Breast epithelium (tissue), 3 donors: ENCODE measurements at regions not wholly inside any gene's neighbourhood (a gene's known extent, or its start where the extent isn't known, plus 50 kb on each side); places are given as distances from the start of the nearest gene placed in this dataset.

Experiments
- CTCF ChIP-seq, 3 donors: fragments of 450-650 bp; IDR thresholded peaks; one replicate each; pipeline ENCODE4 v1.5.1; 2016 to 2017; ENCODE audit warnings: antibody characterized with exemption in 3 of 3, mild to moderate bottlenecking in 3 of 3, moderate library complexity in 3 of 3
- POLR2A ChIP-seq: fragments of 450-650 bp; IDR thresholded peaks from one replicate; pipeline ENCODE4 v1.6.1; 2016; ENCODE audit warnings: antibody characterized with exemption, mild to moderate bottlenecking, moderate library complexity

- TF ChIP-seq CTCF (IDR thresholded peaks at IDR 0.05), result no peak
- TF ChIP-seq POLR2A, result no peak
Measured at GRCh38 chr14:48970943-48971342, 615.2 kb downstream of the RPS29 start.
